Lung (tissue), 11 donors: ENCODE measurements at regions not wholly inside any gene's neighbourhood (a gene's known extent, or its start where the extent isn't known, plus 50 kb on each side); places are given as distances from the start of the nearest gene placed in this dataset.

ENCODE experiments used
- ATAC-seq: fragments of 200-7000 bp; cut with Tn5 transposase; one replicate; pipeline ENCODE4 v1.9.1; 2020; ENCODE audit warnings: moderate number of reproducible peaks; ENCODE audit not compliant: insufficient read depth, low FRiP score
- DNase-seq, 3 donors: peaks; one replicate each; pipeline ENCODE4 v3.0.0-alpha.2; 2013 to 2017
- H3K27ac ChIP-seq, 2 donors: one replicate each; pipeline ENCODE4 v1.5.1; 2013; ENCODE audit warnings: mild to moderate bottlenecking in 2 of 2, moderate library complexity in 2 of 2, control low read depth in 1 of 2, inconsistent platforms in 1 of 2, low read depth in 1 of 2, low read length in 1 of 2
- H3K27me3 ChIP-seq, 3 donors: one replicate each; pipeline ENCODE4 v1.5.1; 2013; ENCODE audit warnings: low read length in 2 of 3; ENCODE audit not compliant: control insufficient read depth in 3 of 3, insufficient read depth in 3 of 3
- H3K36me3 ChIP-seq, 4 donors: one replicate each; pipeline ENCODE4 v1.5.1; 2013; ENCODE audit warnings: low read length in 4 of 4, mild to moderate bottlenecking in 1 of 4, moderate library complexity in 1 of 4; ENCODE audit not compliant: control insufficient read depth in 4 of 4, insufficient read depth in 4 of 4
- H3K4me1 ChIP-seq, 5 donors: one replicate each; pipeline ENCODE4 v1.5.1; 2013; ENCODE audit warnings: low read length in 5 of 5, mild to moderate bottlenecking in 2 of 5, moderate library complexity in 1 of 5; ENCODE audit not compliant: control insufficient read depth in 5 of 5, insufficient read depth in 5 of 5
- H3K4me3 ChIP-seq: one replicate; pipeline ENCODE4 v1.5.1; 2013; ENCODE audit warnings: mild to moderate bottlenecking, control low read depth, moderate library complexity
- H3K9ac ChIP-seq, 2 donors: one replicate each; pipeline ENCODE4 v1.5.1; 2013; ENCODE audit warnings: low read length in 2 of 2, control low read depth in 1 of 2; ENCODE audit not compliant: insufficient read depth in 1 of 2
- H3K9me3 ChIP-seq, 4 donors: one replicate each; pipeline ENCODE4 v1.5.1; 2013; ENCODE audit warnings: low read length in 3 of 4, mild to moderate bottlenecking in 1 of 4, moderate library complexity in 1 of 4; ENCODE audit not compliant: control insufficient read depth in 4 of 4, insufficient read depth in 3 of 4
- WGBS, 2 donors: extraction: QIAGEN DNeasy Blood & Tissue Kit; methylation state at CpG; one replicate each; pipeline ENCODE4 v1.1.7; 2013; 5-methylcytosine and 5-hydroxymethylcytosine counted together
- TF ChIP-seq, protein P1 (sequence below): IDR thresholded peaks from 2 replicates; pipeline ENCODE4 v1.5.1; 2012; ENCODE audit warnings: mild to moderate bottlenecking; ENCODE audit errors: control extremely low read depth, extremely low read depth
- donor health status: control.
- donor health status: control.
- donor health status: Bipolar disorder and iron deficiency.
- donor health status: healthy.
- donor health status: DM: yes; HTN: yes; CAD: no.

- TF ChIP-seq, protein P1, sequence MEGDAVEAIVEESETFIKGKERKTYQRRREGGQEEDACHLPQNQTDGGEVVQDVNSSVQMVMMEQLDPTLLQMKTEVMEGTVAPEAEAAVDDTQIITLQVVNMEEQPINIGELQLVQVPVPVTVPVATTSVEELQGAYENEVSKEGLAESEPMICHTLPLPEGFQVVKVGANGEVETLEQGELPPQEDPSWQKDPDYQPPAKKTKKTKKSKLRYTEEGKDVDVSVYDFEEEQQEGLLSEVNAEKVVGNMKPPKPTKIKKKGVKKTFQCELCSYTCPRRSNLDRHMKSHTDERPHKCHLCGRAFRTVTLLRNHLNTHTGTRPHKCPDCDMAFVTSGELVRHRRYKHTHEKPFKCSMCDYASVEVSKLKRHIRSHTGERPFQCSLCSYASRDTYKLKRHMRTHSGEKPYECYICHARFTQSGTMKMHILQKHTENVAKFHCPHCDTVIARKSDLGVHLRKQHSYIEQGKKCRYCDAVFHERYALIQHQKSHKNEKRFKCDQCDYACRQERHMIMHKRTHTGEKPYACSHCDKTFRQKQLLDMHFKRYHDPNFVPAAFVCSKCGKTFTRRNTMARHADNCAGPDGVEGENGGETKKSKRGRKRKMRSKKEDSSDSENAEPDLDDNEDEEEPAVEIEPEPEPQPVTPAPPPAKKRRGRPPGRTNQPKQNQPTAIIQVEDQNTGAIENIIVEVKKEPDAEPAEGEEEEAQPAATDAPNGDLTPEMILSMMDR, result no peak
- Histone ChIP-seq H3K4me3 (no peak overlapping the region), H3K4me1 (no peaks in the 10 kb centered on the region), H3K27me3 (no peaks in the 10 kb centered on the region), H3K36me3 (no peaks in the 10 kb centered on the region), H3K9me3 (peaks cover 0 to 3% (median 0%) of the 10 kb centered on the region in 4 donors), H3K27ac (no peak overlapping the region), H3K9ac (no peak overlapping the region)
- 75 to 87% methylated on average over 5 of the region's 5 CpGs for WGBS, 2 donors
- peak in 2 of 3 donors; percentile 14 to 15 for DNase-seq
- no peak for ATAC-seq
Measured at GRCh38 chr7:79862447-79863210, 272.0 kb upstream of the GNAI1 start.

- WGBS, 2 donors, result 78 to 83% methylated on average over 1 of the region's 1 CpG
- Histone ChIP-seq H3K9ac (no peak overlapping the region), H3K27me3 (no peaks in the 10 kb centered on the region), H3K36me3 (no peaks in the 10 kb centered on the region), H3K4me1 (no peaks in the 10 kb centered on the region), H3K4me3 (no peak overlapping the region), H3K27ac (no peak overlapping the region), H3K9me3 (no peaks in the 10 kb centered on the region)
- TF ChIP-seq, protein P1, result no peak
- ATAC-seq, result no peak
- DNase-seq, result no peak
Measured at GRCh38 chr7:79855172-79855571, 279.5 kb upstream of the GNAI1 start.

GRCh38 chr7:79854621-79855020, 280.0 kb upstream of the GNAI1 start:
- ATAC-seq (no peak), DNase-seq (no peak)
- H3K36me3 ChIP-seq, result no peaks in the 10 kb centered on the region
- no peak overlapping the region for H3K4me3 ChIP-seq
- H3K9me3 ChIP-seq, result no peaks in the 10 kb centered on the region
- H3K27ac ChIP-seq, result no peak overlapping the region
- H3K9ac ChIP-seq, result no peak overlapping the region
- H3K4me1 ChIP-seq, result no peaks in the 10 kb centered on the region
- TF ChIP-seq, protein P1, result no peak
- 80 to 93% methylated on average over 2 of the region's 2 CpGs for WGBS, 2 donors
- no peaks in the 10 kb centered on the region for H3K27me3 ChIP-seq

DNA sequence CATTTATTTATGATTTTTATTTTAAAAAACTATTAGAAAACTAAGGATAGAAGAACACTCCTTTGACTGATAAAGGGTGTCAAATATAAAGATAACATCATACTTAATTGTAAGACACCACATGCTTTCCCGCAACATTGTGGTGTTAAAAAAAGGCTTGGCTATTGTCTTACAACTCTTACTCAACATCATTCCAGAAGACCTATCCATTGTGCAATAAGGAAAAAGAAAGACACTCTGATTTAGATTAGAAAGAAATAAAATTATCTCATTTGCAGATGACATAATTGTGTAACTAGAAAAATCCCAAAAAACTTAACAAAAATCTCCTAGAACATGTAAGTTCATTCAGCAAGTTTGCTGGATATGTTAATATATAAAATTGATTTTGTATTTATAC, 296.7 kb upstream of the GNAI1 start:
- no peak for DNase-seq
- 84 to 89% methylated on average over 1 of the region's 1 CpG for WGBS, 2 donors
- Histone ChIP-seq H3K9ac (no peak overlapping the region), H3K4me3 (no peak overlapping the region), H3K4me1 (no peaks in the 10 kb centered on the region), H3K27ac (no peak overlapping the region), H3K9me3 (no peaks in the 10 kb centered on the region), H3K36me3 (no peaks in the 10 kb centered on the region), H3K27me3 (no peaks in the 10 kb centered on the region)
- TF ChIP-seq, protein P1, result no peak
- no peak for ATAC-seq
